ENCODE measurements at regions not wholly inside any gene's neighbourhood (a gene's known extent, or its start where the extent isn't known, plus 50 kb on each side); places are given as distances from the start of the nearest gene placed in this dataset.

DNA sequence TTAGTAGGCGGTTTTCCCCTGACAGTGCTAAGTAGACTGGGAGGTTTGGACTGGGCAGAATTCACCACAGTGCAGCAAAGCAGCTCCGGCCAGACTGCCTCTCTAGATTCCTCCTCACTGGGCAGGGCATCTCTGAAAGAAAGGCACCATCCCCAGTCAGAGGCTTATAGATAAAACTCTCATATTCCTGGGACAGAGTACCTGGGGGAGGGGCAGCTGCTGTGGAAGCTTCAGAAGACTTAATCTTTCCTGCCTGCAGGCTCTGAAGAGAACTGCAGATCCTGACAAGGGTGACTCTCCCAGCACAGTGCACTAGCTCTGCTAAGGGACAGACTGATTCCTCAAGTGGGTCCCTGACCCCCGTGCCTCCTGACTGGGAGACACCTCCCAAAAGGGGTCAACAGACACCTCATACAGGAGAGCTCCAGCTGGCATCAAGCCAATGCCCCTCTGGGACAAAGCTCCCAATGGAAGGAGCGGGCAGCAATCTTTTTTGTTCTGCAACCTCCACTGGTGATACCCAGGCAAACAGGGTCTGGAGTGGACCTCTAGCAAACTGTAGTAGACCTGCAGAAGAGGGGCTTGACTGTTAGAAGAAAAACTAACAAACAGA lies 266.8 kb upstream of the CRIM1 start:
- no peak for TF ChIP-seq EZH2 (IDR thresholded peaks at IDR 0.05; ENCODE audit: low read depth)
- TF ChIP-seq, protein P1, sequence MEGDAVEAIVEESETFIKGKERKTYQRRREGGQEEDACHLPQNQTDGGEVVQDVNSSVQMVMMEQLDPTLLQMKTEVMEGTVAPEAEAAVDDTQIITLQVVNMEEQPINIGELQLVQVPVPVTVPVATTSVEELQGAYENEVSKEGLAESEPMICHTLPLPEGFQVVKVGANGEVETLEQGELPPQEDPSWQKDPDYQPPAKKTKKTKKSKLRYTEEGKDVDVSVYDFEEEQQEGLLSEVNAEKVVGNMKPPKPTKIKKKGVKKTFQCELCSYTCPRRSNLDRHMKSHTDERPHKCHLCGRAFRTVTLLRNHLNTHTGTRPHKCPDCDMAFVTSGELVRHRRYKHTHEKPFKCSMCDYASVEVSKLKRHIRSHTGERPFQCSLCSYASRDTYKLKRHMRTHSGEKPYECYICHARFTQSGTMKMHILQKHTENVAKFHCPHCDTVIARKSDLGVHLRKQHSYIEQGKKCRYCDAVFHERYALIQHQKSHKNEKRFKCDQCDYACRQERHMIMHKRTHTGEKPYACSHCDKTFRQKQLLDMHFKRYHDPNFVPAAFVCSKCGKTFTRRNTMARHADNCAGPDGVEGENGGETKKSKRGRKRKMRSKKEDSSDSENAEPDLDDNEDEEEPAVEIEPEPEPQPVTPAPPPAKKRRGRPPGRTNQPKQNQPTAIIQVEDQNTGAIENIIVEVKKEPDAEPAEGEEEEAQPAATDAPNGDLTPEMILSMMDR (conservative IDR thresholded peaks at IDR 0.05), result no peak
- Histone ChIP-seq H2AFZ (no peak overlapping the region), H3K79me2 (ENCODE audit: low read depth) (no peaks in the 10 kb centered on the region), H3K4me2 (no peak overlapping the region), H3K4me3 (no peak overlapping the region), H3K27ac (no peak overlapping the region), H3K9me3 (ENCODE audit: insufficient read depth, low read depth) (no peaks in the 10 kb centered on the region; the same call in 1 of the 2 replicates), H3K36me3 (ENCODE audit: low read depth) (no peaks in the 10 kb centered on the region), H3K9me2 (ENCODE audit: insufficient read depth) (no peaks in the 10 kb centered on the region), H3K4me1 (replicated peaks; ENCODE audit: insufficient read depth) (no peaks in the 10 kb centered on the region), H3K27me3 (ENCODE audit: insufficient read depth, low read depth) (no peaks in the 10 kb centered on the region), H3F3A (ENCODE audit: insufficient read depth, low read depth) (no peaks in the 10 kb centered on the region), H4K20me1 (ENCODE audit: insufficient read depth) (no peaks in the 10 kb centered on the region)
- intact Hi-C loops (cut with micrococcal nuclease; ENCODE audit: unreplicated experiment), result no loop called here
- ChIA-PET POLR2A (ENCODE audit: unreplicated experiment) (no interaction called here), CTCF (no interaction called here)
- BruUV-seq (replicated peaks), result no TSS peak
- no peak for DNase-seq

DNA sequence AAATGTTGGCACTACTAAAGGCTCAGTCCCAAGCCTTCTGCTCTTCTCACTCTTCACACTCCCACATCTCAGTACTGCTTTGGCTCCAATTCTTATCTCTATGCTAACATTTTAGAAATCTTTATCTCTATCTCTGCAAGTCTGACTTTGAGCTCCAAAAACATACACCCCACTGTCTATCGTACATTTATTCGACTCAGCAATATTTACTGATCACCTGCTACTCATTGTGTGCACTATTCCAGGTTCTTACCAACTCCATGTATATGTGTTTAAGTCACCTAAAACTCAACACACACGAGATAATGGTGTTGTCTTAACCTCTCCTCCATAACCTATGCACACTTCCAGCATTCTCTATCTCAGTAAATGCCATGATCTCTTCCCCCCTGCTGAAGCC lies 268.2 kb upstream of the CRIM1 start:
- no TSS peak for BruUV-seq (replicated peaks)
- Histone ChIP-seq H3K27me3 (ENCODE audit: insufficient read depth, low read depth) (no peaks in the 10 kb centered on the region), H4K20me1 (ENCODE audit: insufficient read depth) (no peaks in the 10 kb centered on the region), H3K4me2 (no peak overlapping the region), H3K36me3 (ENCODE audit: low read depth) (no peaks in the 10 kb centered on the region), H2AFZ (no peak overlapping the region), H3K9me2 (ENCODE audit: insufficient read depth) (no peaks in the 10 kb centered on the region), H3K4me3 (no peak overlapping the region), H3K79me2 (ENCODE audit: low read depth) (no peaks in the 10 kb centered on the region), H3K9me3 (ENCODE audit: insufficient read depth, low read depth) (no peaks in the 10 kb centered on the region; the same call in 1 of the 2 replicates), H3F3A (ENCODE audit: insufficient read depth, low read depth) (no peaks in the 10 kb centered on the region), H3K27ac (no peak overlapping the region), H3K4me1 (replicated peaks; ENCODE audit: insufficient read depth) (no peaks in the 10 kb centered on the region)
- no peak for DNase-seq
- TF ChIP-seq EZH2 (IDR thresholded peaks at IDR 0.05; ENCODE audit: low read depth), result no peak
- TF ChIP-seq, protein P1 (conservative IDR thresholded peaks at IDR 0.05), result no peak
- ChIA-PET POLR2A (ENCODE audit: unreplicated experiment) (no interaction called here), CTCF (no interaction called here)
- intact Hi-C loops (cut with micrococcal nuclease; ENCODE audit: unreplicated experiment), result no loop called here

DNA sequence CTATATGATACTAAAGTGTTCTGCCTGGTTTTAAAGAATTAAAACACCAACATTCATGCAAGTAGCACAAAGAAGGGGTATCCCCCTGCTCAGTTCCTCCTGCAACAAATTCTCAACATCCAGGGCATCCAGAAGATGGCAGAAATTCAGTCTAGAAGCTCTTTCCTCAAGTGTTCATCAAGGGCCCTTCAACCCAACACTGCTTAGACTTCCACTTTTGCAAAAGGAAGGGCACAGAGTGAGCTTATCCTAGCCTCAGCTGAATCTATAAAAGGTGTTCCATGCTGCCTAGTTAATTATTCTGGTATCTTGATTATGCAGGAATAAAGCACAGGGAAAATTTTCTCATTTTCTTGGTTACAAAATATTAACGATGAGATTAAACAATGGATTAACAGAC lies 275.8 kb upstream of the CRIM1 start:
- DNase-seq, result no peak
- no peaks in the 10 kb centered on the region for H3K9me2 ChIP-seq (ENCODE audit: insufficient read depth)
- no peaks in the 10 kb centered on the region for H3K36me3 ChIP-seq (ENCODE audit: low read depth)
- H3K27me3 ChIP-seq (ENCODE audit: insufficient read depth, low read depth), result no peaks in the 10 kb centered on the region
- TF ChIP-seq EZH2 (IDR thresholded peaks at IDR 0.05; ENCODE audit: low read depth), result no peak
- TF ChIP-seq, protein P1 (conservative IDR thresholded peaks at IDR 0.05), result no peak
- ChIA-PET POLR2A (ENCODE audit: unreplicated experiment) (no interaction called here), CTCF (no interaction called here)
- H3K4me2 ChIP-seq, result no peak overlapping the region
- no peaks in the 10 kb centered on the region for H3K9me3 ChIP-seq (ENCODE audit: insufficient read depth, low read depth)
- H3K27ac ChIP-seq, result no peak overlapping the region
- no TSS peak for BruUV-seq (replicated peaks)
- H2AFZ ChIP-seq, result no peak overlapping the region
- no peaks in the 10 kb centered on the region for H3K79me2 ChIP-seq (ENCODE audit: low read depth)
- H3F3A ChIP-seq (ENCODE audit: insufficient read depth, low read depth), result no peaks in the 10 kb centered on the region
- H3K4me3 ChIP-seq, result no peak overlapping the region
- no peaks in the 10 kb centered on the region for H3K4me1 ChIP-seq (replicated peaks; ENCODE audit: insufficient read depth)
- intact Hi-C loops (cut with micrococcal nuclease; ENCODE audit: unreplicated experiment), result no loop called here
- H4K20me1 ChIP-seq (ENCODE audit: insufficient read depth), result no peaks in the 10 kb centered on the region

Data from PC-9 (cell line).